ENCODE measurements at regions not wholly inside any gene's neighbourhood (a gene's known extent, or its start where the extent isn't known, plus 50 kb on each side); places are given as distances from the start of the nearest gene placed in this dataset.
"Not testable (repeated sequence)": the region's sequence is repeated elsewhere in the genome, so short reads cannot be mapped to it uniquely, and the experiment has no call there.

DNA sequence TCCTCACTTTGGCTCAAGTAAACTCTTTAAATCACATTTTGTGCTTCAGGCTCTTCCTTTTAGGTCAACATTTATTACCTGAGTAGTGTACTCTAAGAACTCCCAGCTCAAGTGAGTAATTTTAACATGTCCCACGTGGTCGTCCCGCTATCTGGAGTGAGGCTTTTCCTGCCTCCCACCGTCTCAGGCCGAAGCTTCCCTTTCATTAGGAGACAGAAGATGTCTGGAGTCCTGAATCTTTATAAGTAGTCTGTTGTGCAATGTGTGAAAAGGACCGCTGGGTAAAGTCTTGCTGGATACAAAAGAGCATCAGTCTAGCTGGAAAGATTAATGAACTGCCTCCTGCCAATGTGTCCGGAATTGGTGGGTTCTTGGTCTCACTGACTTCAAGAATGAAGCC is 117.7 kb upstream of the NEIL3 start:
- Histone ChIP-seq H3K27ac (no peak overlapping the region), H3K27me3 (no peaks in the 10 kb centered on the region), H3K36me3 (no peaks in the 10 kb centered on the region), H3K4me1 (no peaks in the 10 kb centered on the region), H3K9me3 (peaks cover 0 to 10% (median 0%) of the 10 kb centered on the region in 12 donors), H3K4me3 (no peak overlapping the region)
- ATAC-seq, result no peak
- WGBS, 4 donors, result 78 to 87% (median 83%) methylated on average over 7 of the region's 7 CpGs
- DNase-seq, result no peak
- TF ChIP-seq, protein P1, sequence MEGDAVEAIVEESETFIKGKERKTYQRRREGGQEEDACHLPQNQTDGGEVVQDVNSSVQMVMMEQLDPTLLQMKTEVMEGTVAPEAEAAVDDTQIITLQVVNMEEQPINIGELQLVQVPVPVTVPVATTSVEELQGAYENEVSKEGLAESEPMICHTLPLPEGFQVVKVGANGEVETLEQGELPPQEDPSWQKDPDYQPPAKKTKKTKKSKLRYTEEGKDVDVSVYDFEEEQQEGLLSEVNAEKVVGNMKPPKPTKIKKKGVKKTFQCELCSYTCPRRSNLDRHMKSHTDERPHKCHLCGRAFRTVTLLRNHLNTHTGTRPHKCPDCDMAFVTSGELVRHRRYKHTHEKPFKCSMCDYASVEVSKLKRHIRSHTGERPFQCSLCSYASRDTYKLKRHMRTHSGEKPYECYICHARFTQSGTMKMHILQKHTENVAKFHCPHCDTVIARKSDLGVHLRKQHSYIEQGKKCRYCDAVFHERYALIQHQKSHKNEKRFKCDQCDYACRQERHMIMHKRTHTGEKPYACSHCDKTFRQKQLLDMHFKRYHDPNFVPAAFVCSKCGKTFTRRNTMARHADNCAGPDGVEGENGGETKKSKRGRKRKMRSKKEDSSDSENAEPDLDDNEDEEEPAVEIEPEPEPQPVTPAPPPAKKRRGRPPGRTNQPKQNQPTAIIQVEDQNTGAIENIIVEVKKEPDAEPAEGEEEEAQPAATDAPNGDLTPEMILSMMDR (IDR thresholded peaks at IDR 0.05), result no peak
- TF ChIP-seq POLR2A (IDR thresholded peaks at IDR 0.05), result no peak
- intact Hi-C loops (cut with DNase I), result no loop called here

DNA sequence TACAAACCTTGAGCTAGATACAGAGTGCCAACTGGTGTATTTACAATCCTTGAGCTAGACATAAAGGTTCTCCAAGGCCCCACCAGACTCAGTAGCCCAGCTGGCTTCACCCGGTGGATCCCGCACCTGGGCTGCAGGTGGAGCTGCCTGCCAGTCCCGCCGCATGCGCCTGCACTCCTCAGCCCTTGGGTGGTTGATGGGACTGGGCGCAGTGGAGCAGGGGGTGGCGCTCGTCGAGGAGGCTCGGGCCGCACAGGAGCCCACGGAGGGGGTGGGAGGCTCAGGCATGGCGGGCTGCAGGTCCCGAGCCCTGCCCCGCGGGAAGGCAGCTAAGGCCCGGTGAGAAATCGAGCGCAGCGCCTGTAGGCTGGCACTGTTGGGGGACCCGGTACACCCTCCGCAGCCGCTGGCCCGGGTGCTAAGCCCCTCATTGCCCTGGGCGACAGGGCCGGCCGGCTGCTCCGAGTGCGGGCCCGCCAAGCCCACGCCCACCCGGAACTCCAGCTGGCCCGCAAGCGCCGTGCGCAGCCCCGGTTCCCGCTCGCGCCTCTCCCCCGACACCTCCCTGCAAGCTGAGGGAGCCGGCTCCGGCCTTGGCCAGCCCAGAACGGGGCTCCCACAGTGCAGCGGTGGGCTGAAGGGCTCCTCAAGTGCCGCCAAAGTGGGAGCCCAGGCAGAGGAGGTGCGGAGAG is 116.5 kb upstream of the NEIL3 start:
- H3K27ac ChIP-seq; H3K27me3 ChIP-seq; H3K36me3 ChIP-seq; ATAC-seq; H3K4me3 ChIP-seq; DNase-seq; H3K4me1 ChIP-seq; intact Hi-C loops (cut with DNase I): not testable (repeated sequence)
- H3K9me3 ChIP-seq, result peaks cover 0 to 16% (median 0%) of the 10 kb centered on the region in 12 donors
- WGBS, 4 donors, result 90 to 97% (median 95%) methylated on average over 16 to 47 of the region's 47 CpGs

DNA sequence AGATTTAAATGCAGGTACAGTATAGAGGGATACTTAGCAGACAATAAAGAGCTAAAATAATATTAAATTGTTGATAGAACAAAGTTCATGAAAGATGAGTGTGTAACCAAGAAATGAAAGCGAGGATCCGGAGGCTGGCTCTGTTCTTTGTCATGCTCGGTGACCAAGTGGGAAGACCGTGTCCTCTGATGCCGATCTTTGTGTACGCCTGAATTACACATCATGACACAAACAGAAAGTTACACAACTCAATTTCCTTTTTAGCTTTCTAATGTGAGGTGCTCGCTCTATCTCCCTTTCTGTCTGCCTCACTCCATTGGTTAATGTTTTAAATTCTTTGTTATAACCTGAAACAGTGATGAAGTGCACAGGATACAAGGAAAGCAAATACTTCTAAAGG is 114.8 kb upstream of the NEIL3 start:
- no peak overlapping the region for H3K27ac ChIP-seq
- H3K9me3 ChIP-seq, result peaks cover 0 to 18% (median 0%) of the 10 kb centered on the region in 12 donors
- intact Hi-C loops (cut with DNase I), result no loop called here
- no peaks in the 10 kb centered on the region for H3K27me3 ChIP-seq
- ATAC-seq (no peak), DNase-seq (no peak)
- H3K4me3 ChIP-seq, result no peak overlapping the region
- 75 to 83% (median 81%) methylated on average over 7 of the region's 7 CpGs for WGBS, 4 donors
- TF ChIP-seq, protein P1 (IDR thresholded peaks at IDR 0.05), result no peak
- TF ChIP-seq POLR2A (IDR thresholded peaks at IDR 0.05), result no peak
- no peaks in the 10 kb centered on the region for H3K4me1 ChIP-seq
- H3K36me3 ChIP-seq, result no peaks in the 10 kb centered on the region

DNA sequence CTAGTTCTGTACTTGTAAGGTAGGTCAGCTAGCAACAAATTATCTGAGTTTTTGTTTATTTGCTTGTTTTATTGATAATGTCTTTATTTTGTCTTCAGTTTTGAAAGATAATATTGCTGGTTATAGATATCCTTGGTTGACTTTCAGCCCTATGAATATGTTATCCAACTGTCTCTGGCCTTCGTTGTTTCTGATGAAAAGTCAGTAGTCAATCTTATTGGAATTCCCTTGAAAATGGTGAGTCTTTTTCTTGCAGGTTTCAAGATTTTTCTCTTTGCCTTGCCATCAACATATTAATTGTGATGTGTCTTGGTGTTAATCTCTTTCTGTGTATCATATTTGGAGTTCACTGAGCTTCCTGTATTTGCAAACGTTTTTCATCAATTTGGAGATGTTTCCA is 113.1 kb upstream of the NEIL3 start:
- Histone ChIP-seq H3K4me3 (no peak overlapping the region), H3K27me3 (no peaks in the 10 kb centered on the region), H3K4me1 (no peaks in the 10 kb centered on the region), H3K27ac (no peak overlapping the region), H3K36me3 (no peaks in the 10 kb centered on the region), H3K9me3 (peaks cover 0 to 18% (median 0%) of the 10 kb centered on the region in 12 donors)
- DNase-seq (no peak), ATAC-seq (no peak)
- 70 to 77% (median 75%) methylated on average over 2 of the region's 2 CpGs for WGBS, 4 donors
- intact Hi-C loops (cut with DNase I), result no loop called here
- TF ChIP-seq, protein P1 (IDR thresholded peaks at IDR 0.05), result no peak
- TF ChIP-seq POLR2A (IDR thresholded peaks at IDR 0.05), result no peak

DNA sequence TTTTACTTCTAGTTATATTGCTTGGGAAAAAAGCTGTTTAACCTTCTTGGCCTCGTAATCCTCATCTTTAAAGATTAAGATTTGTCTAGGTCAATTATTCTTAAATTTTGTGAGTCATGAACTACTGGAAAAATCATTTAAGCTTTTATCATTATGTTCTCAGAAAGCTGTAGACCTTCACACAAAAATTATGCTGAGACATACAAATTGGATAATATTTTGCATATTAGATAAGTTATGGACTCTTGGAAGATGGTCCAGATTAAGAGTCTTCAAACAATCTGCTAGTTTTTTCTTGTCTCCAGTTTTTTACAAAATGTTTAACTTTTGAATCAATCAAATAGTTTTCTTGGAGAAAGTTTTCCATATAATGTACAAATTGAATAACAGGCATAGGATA is 108.1 kb upstream of the NEIL3 start:
- TF ChIP-seq, protein P1 (IDR thresholded peaks at IDR 0.05), result no peak
- 62 to 87% (median 65%) methylated on average over 1 of the region's 1 CpG for WGBS, 4 donors
- no peak for ATAC-seq

More for the DNA sequence above, 108.1 kb upstream of the NEIL3 start:
- Histone ChIP-seq H3K4me1 (no peaks in the 10 kb centered on the region), H3K9me3 (peaks cover 0 to 29% (median 4%) of the 10 kb centered on the region in 12 donors), H3K4me3 (no peak overlapping the region), H3K36me3 (no peaks in the 10 kb centered on the region), H3K27me3 (no peaks in the 10 kb centered on the region), H3K27ac (no peak overlapping the region)
- intact Hi-C loops (cut with DNase I), result no loop called here
- DNase-seq, result no peak

Measured in heart left ventricle (tissue), 16 donors.